ENCODE measurements at regions not wholly inside any gene's neighbourhood (a gene's known extent, or its start where the extent isn't known, plus 50 kb on each side); places are given as distances from the start of the nearest gene placed in this dataset.

- no peak for TF ChIP-seq FOXM1 (IDR thresholded peaks at IDR 0.05; ENCODE audit: borderline replicate concordance, low read depth)
Observed at GRCh38 chr5:29905626-29906353, 1287.7 kb upstream of the CDH6 start.

GRCh38 chr5:29902859-29903258 lies 1290.6 kb upstream of the CDH6 start:
- TF ChIP-seq MAX (IDR thresholded peaks at IDR 0.05) (no peak), TAF1 (IDR thresholded peaks at IDR 0.05; ENCODE audit: low read depth) (no peak)

- no peak for TF ChIP-seq TAF1 (IDR thresholded peaks at IDR 0.05; ENCODE audit: low read depth)
- TF ChIP-seq RAD21 (IDR thresholded peaks at IDR 0.05; ENCODE audit: low read depth), result no peak
- TF ChIP-seq ZBTB7A (IDR thresholded peaks at IDR 0.05; ENCODE audit: low read depth), result no peak
- no peak for TF ChIP-seq EGR1 (IDR thresholded peaks at IDR 0.05)
- TF ChIP-seq, protein P1, sequence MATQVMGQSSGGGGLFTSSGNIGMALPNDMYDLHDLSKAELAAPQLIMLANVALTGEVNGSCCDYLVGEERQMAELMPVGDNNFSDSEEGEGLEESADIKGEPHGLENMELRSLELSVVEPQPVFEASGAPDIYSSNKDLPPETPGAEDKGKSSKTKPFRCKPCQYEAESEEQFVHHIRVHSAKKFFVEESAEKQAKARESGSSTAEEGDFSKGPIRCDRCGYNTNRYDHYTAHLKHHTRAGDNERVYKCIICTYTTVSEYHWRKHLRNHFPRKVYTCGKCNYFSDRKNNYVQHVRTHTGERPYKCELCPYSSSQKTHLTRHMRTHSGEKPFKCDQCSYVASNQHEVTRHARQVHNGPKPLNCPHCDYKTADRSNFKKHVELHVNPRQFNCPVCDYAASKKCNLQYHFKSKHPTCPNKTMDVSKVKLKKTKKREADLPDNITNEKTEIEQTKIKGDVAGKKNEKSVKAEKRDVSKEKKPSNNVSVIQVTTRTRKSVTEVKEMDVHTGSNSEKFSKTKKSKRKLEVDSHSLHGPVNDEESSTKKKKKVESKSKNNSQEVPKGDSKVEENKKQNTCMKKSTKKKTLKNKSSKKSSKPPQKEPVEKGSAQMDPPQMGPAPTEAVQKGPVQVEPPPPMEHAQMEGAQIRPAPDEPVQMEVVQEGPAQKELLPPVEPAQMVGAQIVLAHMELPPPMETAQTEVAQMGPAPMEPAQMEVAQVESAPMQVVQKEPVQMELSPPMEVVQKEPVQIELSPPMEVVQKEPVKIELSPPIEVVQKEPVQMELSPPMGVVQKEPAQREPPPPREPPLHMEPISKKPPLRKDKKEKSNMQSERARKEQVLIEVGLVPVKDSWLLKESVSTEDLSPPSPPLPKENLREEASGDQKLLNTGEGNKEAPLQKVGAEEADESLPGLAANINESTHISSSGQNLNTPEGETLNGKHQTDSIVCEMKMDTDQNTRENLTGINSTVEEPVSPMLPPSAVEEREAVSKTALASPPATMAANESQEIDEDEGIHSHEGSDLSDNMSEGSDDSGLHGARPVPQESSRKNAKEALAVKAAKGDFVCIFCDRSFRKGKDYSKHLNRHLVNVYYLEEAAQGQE (IDR thresholded peaks at IDR 0.05; ENCODE audit: low read depth), result no peak
- no peak for TF ChIP-seq FOXM1 (IDR thresholded peaks at IDR 0.05; ENCODE audit: borderline replicate concordance, low read depth)
- TF ChIP-seq YY1 (IDR thresholded peaks at IDR 0.05; ENCODE audit: low read depth), result no peak
- TF ChIP-seq MAX (IDR thresholded peaks at IDR 0.05), result no peak
- TF ChIP-seq CREB1 (IDR thresholded peaks at IDR 0.05; ENCODE audit: low read depth), result no peak
- no peak for TF ChIP-seq TCF12 (IDR thresholded peaks at IDR 0.05; ENCODE audit: low read depth)
- TF ChIP-seq, protein P2, sequence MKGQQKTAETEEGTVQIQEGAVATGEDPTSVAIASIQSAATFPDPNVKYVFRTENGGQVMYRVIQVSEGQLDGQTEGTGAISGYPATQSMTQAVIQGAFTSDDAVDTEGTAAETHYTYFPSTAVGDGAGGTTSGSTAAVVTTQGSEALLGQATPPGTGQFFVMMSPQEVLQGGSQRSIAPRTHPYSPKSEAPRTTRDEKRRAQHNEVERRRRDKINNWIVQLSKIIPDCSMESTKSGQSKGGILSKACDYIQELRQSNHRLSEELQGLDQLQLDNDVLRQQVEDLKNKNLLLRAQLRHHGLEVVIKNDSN (IDR thresholded peaks at IDR 0.05), result no peak
- no peak for TF ChIP-seq CEBPB (IDR thresholded peaks at IDR 0.05)
- no peak for TF ChIP-seq TEAD4 (IDR thresholded peaks at IDR 0.05)
- no peak for TF ChIP-seq NFIC (IDR thresholded peaks at IDR 0.05)
- no peak for TF ChIP-seq EP300 (IDR thresholded peaks at IDR 0.05; ENCODE audit: borderline replicate concordance)
Observed at GRCh38 chr5:29899583-29899982, 1293.9 kb upstream of the CDH6 start.

- TF ChIP-seq RAD21 (IDR thresholded peaks at IDR 0.05; ENCODE audit: low read depth) (no peak), ZBTB7A (IDR thresholded peaks at IDR 0.05; ENCODE audit: low read depth) (no peak), NFIC (IDR thresholded peaks at IDR 0.05) (no peak), TCF12 (IDR thresholded peaks at IDR 0.05; ENCODE audit: low read depth) (no peak), CREB1 (IDR thresholded peaks at IDR 0.05; ENCODE audit: low read depth) (no peak), MAX (IDR thresholded peaks at IDR 0.05) (no peak), EP300 (IDR thresholded peaks at IDR 0.05; ENCODE audit: borderline replicate concordance) (no peak), YY1 (IDR thresholded peaks at IDR 0.05; ENCODE audit: low read depth) (no peak), EGR1 (IDR thresholded peaks at IDR 0.05) (no peak), TAF1 (IDR thresholded peaks at IDR 0.05; ENCODE audit: low read depth) (no peak), CEBPB (IDR thresholded peaks at IDR 0.05) (no peak), TEAD4 (IDR thresholded peaks at IDR 0.05) (no peak), FOXM1 (IDR thresholded peaks at IDR 0.05; ENCODE audit: borderline replicate concordance, low read depth) (no peak)
- TF ChIP-seq, protein P2 (IDR thresholded peaks at IDR 0.05), result no peak
- TF ChIP-seq, protein P1 (IDR thresholded peaks at IDR 0.05; ENCODE audit: low read depth), result no peak
Observed at GRCh38 chr5:29897916-29898315, 1295.6 kb upstream of the CDH6 start.

DNA sequence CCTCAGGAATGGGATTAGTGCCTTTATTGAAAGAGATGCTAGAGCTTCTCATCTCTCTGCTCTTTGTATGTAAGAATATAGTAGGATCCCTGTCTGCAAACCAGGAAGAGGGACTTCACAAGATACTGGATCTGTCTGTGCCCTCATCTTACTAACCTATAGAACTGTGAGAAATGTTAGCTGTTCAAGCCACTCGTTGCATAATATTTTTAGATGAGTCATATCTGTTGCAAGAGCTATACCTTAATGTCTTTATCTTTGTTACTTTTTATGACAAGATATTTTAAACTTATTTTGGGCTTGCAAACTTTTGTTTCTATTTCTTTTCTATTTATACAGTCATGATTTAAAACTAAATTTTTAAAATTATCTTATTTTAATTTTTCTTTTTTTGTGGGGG lies 1296.8 kb upstream of the CDH6 start:
- TF ChIP-seq CREB1 (IDR thresholded peaks at IDR 0.05; ENCODE audit: low read depth) (no peak), EGR1 (IDR thresholded peaks at IDR 0.05) (no peak), ZBTB7A (IDR thresholded peaks at IDR 0.05; ENCODE audit: low read depth) (no peak), TEAD4 (IDR thresholded peaks at IDR 0.05) (no peak), TCF12 (IDR thresholded peaks at IDR 0.05; ENCODE audit: low read depth) (no peak), CEBPB (IDR thresholded peaks at IDR 0.05) (no peak), TAF1 (IDR thresholded peaks at IDR 0.05; ENCODE audit: low read depth) (no peak), NFIC (IDR thresholded peaks at IDR 0.05) (no peak)
- TF ChIP-seq, protein P1 (IDR thresholded peaks at IDR 0.05; ENCODE audit: low read depth), result no peak

Measured in Ishikawa (cell line).